Testis (tissue), 2 donors: ENCODE measurements at regions not wholly inside any gene's neighbourhood (a gene's known extent, or its start where the extent isn't known, plus 50 kb on each side); places are given as distances from the start of the nearest gene placed in this dataset.
"Not testable (repeated sequence)": the region's sequence is repeated elsewhere in the genome, so short reads cannot be mapped to it uniquely, and the experiment has no call there.

Experiments used
- CTCF ChIP-seq, 3 experiments: fragments of 450-650 bp in 2 of 3; fragments of 200-600 bp in 1 of 3; sonication (generic) in 1 of 3; IDR thresholded peaks; one replicate each; pipeline ENCODE4 v1.5.1; 2016 to 2019; ENCODE audit warnings: antibody characterized with exemption in 3 of 3, mild to moderate bottlenecking in 2 of 3, moderate library complexity in 1 of 3
- POLR2A ChIP-seq: fragments of 450-650 bp; IDR thresholded peaks from one replicate; pipeline ENCODE4 v1.6.1; 2017; ENCODE audit warnings: antibody characterized with exemption, mild to moderate bottlenecking, moderate library complexity

- TF ChIP-seq CTCF (IDR thresholded peaks at IDR 0.05); POLR2A: not testable (repeated sequence)
These were observed 189.2 kb upstream of the IRF2BP2 start for GRCh38 chr1:234799021-234799689.
